A549 (cell line): ENCODE measurements at regions not wholly inside any gene's neighbourhood (a gene's known extent, or its start where the extent isn't known, plus 50 kb on each side); places are given as distances from the start of the nearest gene placed in this dataset.

Experiments
- CTCF ChIP-seq: fragments of >200 bp; sonication (Bioruptor Twin); formaldehyde crosslinking; IDR thresholded peaks from 3 replicates; pipeline ENCODE4 v1.5.1; 2016
- EHMT2 ChIP-seq: fragments of 200-600 bp; sonication (generic); IDR thresholded peaks from 2 replicates; pipeline ENCODE4 v1.6.1; 2016; ENCODE audit warnings: antibody characterized with exemption, low read depth, mild to moderate bottlenecking, moderate library complexity
- EP300 ChIP-seq, 2 experiments: fragments of >200 bp; sonication (Bioruptor Twin); formaldehyde crosslinking; IDR thresholded peaks; 2 replicates in 1 of 2; 3 replicates in 1 of 2; pipeline ENCODE4 v1.6.1; 2016 to 2017
- HOXA7 ChIP-seq: fragments of 250-450 bp; sonication (Bioruptor Pico); IDR thresholded peaks from 2 replicates; pipeline ENCODE4 v1.5.0; 2020; ENCODE audit warnings: mild to moderate bottlenecking, moderate library complexity
- JUN ChIP-seq, 2 experiments: fragments of >200 bp; sonication (Bioruptor Twin); formaldehyde crosslinking; IDR thresholded peaks; 2 replicates in 1 of 2; 3 replicates in 1 of 2; pipeline ENCODE4 v1.6.1; 2016 to 2017
- JUNB ChIP-seq: fragments of >200 bp; sonication (Bioruptor Twin); formaldehyde crosslinking; IDR thresholded peaks from 2 replicates; pipeline ENCODE4 v1.6.1; 2016
- MAZ ChIP-seq: fragments of 150-350 bp; IDR thresholded peaks from 2 replicates; pipeline ENCODE4 v1.6.1; 2014; ENCODE audit warnings: antibody characterized with exemption, low read depth, low read length, borderline replicate concordance
- MYC ChIP-seq: IDR thresholded peaks from 2 replicates; pipeline ENCODE4 v1.6.1; 2012; ENCODE audit warnings: mild to moderate bottlenecking, inconsistent platforms, low read length, improper control_type of control experiment, borderline replicate concordance
- NR3C1 ChIP-seq: fragments of >200 bp; sonication (Bioruptor Twin); formaldehyde crosslinking; IDR thresholded peaks from 3 replicates; pipeline ENCODE4 v1.6.1; 2017
- TF ChIP-seq, protein P1 (sequence below): IDR thresholded peaks from 2 replicates; pipeline ENCODE4 v1.6.1; 2012
- TF ChIP-seq, protein P2 (sequence below): fragments of 200-600 bp; sonication (generic); IDR thresholded peaks from 2 replicates; pipeline ENCODE4 v1.6.1; 2016; ENCODE audit warnings: antibody characterized with exemption, mild to moderate bottlenecking, moderate library complexity

- no peak for TF ChIP-seq JUN (IDR thresholded peaks at IDR 0.05)
- TF ChIP-seq, protein P1, sequence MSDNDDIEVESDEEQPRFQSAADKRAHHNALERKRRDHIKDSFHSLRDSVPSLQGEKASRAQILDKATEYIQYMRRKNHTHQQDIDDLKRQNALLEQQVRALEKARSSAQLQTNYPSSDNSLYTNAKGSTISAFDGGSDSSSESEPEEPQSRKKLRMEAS, result no peak
- no peak for TF ChIP-seq HOXA7 (CRISPR knock-in tag)
- no peak for TF ChIP-seq MAZ
- TF ChIP-seq CTCF, result no peak
- TF ChIP-seq JUNB, result no peak
- no peak for TF ChIP-seq EHMT2
- TF ChIP-seq, protein P2, sequence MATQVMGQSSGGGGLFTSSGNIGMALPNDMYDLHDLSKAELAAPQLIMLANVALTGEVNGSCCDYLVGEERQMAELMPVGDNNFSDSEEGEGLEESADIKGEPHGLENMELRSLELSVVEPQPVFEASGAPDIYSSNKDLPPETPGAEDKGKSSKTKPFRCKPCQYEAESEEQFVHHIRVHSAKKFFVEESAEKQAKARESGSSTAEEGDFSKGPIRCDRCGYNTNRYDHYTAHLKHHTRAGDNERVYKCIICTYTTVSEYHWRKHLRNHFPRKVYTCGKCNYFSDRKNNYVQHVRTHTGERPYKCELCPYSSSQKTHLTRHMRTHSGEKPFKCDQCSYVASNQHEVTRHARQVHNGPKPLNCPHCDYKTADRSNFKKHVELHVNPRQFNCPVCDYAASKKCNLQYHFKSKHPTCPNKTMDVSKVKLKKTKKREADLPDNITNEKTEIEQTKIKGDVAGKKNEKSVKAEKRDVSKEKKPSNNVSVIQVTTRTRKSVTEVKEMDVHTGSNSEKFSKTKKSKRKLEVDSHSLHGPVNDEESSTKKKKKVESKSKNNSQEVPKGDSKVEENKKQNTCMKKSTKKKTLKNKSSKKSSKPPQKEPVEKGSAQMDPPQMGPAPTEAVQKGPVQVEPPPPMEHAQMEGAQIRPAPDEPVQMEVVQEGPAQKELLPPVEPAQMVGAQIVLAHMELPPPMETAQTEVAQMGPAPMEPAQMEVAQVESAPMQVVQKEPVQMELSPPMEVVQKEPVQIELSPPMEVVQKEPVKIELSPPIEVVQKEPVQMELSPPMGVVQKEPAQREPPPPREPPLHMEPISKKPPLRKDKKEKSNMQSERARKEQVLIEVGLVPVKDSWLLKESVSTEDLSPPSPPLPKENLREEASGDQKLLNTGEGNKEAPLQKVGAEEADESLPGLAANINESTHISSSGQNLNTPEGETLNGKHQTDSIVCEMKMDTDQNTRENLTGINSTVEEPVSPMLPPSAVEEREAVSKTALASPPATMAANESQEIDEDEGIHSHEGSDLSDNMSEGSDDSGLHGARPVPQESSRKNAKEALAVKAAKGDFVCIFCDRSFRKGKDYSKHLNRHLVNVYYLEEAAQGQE, result no peak
- TF ChIP-seq EP300 (IDR thresholded peaks at IDR 0.05), result no peak
- no peak for TF ChIP-seq MYC
- TF ChIP-seq NR3C1, result no peak
Measured at GRCh38 chr15:25563596-25563995, 124.8 kb upstream of the UBE3A start.
